ENCODE measurements at regions not wholly inside any gene's neighbourhood (a gene's known extent, or its start where the extent isn't known, plus 50 kb on each side); places are given as distances from the start of the nearest gene placed in this dataset.
"Not testable (repeated sequence)": the region's sequence is repeated elsewhere in the genome, so short reads cannot be mapped to it uniquely, and the experiment has no call there.

DNA sequence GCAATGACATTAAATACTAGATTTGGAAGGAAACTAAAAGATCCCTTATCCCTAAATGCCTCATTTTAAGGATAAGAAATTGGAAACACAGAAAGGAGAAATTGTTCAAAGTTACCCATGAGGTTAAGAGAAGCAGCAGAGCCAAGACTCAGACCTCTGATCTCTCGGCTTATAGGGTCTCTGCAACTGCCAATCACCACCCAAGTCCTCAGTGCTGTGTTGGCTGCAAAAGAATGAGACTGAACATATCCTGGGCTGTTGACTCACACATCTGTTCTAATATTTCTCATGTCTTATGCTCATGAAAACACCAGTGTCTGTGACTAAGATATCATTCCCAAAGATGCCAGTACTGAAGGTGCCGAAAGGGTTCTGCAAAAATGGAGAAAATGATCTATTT lies 153.3 kb downstream of the XPNPEP1 start:
- Histone ChIP-seq H3K4me1 (ENCODE audit: insufficient read depth) (peaks cover 3% of the 10 kb centered on the region), H3K9me3 (no peaks in the 10 kb centered on the region), H3K4me3 (no peak overlapping the region), H3K27me3 (no peaks in the 10 kb centered on the region), H3K27ac (no peak overlapping the region), H3K36me3 (no peaks in the 10 kb centered on the region)
- intact Hi-C loops (cut with DNase I) = no loop called here
- no peak for DNase-seq
- 87 to 94% (median 92%) methylated on average over 2 of the region's 2 CpGs for WGBS, 3 donors
- no peak for TF ChIP-seq EP300 (IDR thresholded peaks at IDR 0.05)
- TF ChIP-seq POLR2A (IDR thresholded peaks at IDR 0.05) = no peak
- TF ChIP-seq, protein P1, sequence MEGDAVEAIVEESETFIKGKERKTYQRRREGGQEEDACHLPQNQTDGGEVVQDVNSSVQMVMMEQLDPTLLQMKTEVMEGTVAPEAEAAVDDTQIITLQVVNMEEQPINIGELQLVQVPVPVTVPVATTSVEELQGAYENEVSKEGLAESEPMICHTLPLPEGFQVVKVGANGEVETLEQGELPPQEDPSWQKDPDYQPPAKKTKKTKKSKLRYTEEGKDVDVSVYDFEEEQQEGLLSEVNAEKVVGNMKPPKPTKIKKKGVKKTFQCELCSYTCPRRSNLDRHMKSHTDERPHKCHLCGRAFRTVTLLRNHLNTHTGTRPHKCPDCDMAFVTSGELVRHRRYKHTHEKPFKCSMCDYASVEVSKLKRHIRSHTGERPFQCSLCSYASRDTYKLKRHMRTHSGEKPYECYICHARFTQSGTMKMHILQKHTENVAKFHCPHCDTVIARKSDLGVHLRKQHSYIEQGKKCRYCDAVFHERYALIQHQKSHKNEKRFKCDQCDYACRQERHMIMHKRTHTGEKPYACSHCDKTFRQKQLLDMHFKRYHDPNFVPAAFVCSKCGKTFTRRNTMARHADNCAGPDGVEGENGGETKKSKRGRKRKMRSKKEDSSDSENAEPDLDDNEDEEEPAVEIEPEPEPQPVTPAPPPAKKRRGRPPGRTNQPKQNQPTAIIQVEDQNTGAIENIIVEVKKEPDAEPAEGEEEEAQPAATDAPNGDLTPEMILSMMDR (IDR thresholded peaks at IDR 0.05) = no peak

DNA sequence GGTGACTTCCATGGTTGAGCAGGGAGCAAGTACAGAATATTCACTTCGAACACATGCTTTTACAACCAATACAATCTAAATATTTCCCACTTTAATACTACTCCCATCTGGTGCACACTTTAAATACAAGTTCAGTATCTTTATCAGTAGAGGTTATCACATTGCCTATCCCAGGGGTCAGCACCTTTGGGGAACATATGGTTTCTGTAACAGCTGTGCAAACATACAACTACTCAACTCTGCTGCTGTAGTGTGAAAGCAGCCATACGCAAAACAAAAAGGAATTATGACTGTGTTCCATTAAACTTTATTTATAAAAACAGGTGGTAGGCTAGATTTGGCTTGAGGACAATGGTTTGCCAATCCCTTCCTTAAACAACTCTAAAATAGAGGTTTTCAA lies 157.5 kb downstream of the XPNPEP1 start:
- intact Hi-C loops (cut with DNase I) = no loop called here
- Histone ChIP-seq H3K27ac (no peak overlapping the region), H3K4me3 (no peak overlapping the region), H3K36me3 (no peaks in the 10 kb centered on the region), H3K9me3 (no peaks in the 10 kb centered on the region), H3K4me1 (ENCODE audit: insufficient read depth) (no peaks in the 10 kb centered on the region), H3K27me3 (no peaks in the 10 kb centered on the region)
- no peak for DNase-seq
- 80 to 94% (median 85%) methylated on average over 2 of the region's 2 CpGs for WGBS, 3 donors
- TF ChIP-seq POLR2A (IDR thresholded peaks at IDR 0.05) (no peak), EP300 (IDR thresholded peaks at IDR 0.05) (no peak)
- TF ChIP-seq, protein P1 (IDR thresholded peaks at IDR 0.05) = no peak

DNA sequence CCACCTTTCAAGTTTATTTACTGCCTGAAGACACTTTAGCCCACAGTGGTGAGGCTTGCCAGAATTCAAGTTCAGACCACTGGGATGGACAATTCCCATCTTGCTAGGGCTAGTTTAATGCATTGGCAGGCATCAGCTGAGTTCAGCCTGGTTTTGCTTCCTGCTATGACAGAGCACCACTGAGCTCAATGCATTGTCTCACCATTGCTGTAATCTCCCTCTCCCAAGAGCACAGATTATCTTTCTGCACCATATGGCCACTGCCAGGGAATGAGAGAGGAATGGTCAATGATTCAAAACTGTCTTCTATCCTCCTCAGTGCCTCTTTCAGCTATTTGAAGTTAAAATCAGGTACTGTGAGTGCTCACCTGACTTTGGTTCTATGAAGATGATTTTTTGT lies 160.8 kb downstream of the XPNPEP1 start:
- Histone ChIP-seq H3K36me3 (no peaks in the 10 kb centered on the region), H3K4me1 (ENCODE audit: insufficient read depth) (no peaks in the 10 kb centered on the region), H3K9me3 (no peaks in the 10 kb centered on the region), H3K27me3 (no peaks in the 10 kb centered on the region), H3K4me3 (no peak overlapping the region), H3K27ac (no peak overlapping the region)
- no peak for DNase-seq
- intact Hi-C loops (cut with DNase I) = no loop called here
- no peak for TF ChIP-seq POLR2A (IDR thresholded peaks at IDR 0.05)
- TF ChIP-seq EP300 (IDR thresholded peaks at IDR 0.05) = no peak
- TF ChIP-seq, protein P1 (IDR thresholded peaks at IDR 0.05) = no peak

DNA sequence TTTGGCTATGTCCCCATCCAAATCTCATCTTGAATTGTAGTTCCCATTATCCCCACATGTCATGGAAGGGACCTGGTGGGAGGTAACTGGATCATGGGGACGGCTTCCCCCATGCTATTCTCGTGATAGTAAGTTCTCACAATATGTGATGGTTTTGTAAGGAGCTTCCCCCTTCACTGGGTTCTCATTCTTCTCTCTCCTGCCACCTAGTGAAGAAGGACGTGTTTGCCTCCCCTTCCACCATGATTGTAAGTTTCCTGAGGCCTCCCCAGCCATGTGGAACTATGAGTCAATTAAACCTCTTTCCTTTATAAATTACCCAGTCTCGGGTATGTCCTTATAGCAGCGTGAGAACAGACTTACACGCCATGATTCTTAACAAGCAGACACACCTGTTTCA lies 165.6 kb downstream of the XPNPEP1 start:
- DNase-seq; H3K27me3 ChIP-seq; H3K4me1 ChIP-seq (ENCODE audit: insufficient read depth); H3K27ac ChIP-seq; H3K36me3 ChIP-seq; intact Hi-C loops (cut with DNase I); H3K4me3 ChIP-seq; H3K9me3 ChIP-seq: not testable (repeated sequence)
- WGBS, 3 donors = 71 to 84% (median 81%) methylated on average over 6 of the region's 6 CpGs

DNA sequence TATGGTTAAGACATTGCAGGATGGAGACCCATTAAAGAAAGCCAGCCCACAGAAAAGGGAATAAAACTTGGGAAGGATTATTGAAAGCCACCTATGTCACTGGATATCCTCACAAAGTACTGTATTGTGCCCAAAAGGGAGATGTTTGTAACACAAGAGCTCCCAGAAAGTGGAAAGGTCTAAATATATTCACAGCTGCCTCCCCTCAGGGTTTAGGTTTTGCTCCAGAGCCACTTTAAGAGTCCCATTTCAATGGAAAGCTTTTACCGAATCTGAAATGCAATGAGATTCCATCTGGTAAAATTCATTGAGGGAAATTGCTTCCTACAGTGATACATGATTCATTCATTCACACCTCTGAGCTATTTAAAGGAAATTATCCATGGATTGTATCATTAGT lies 176.4 kb downstream of the XPNPEP1 start:
- TF ChIP-seq POLR2A (IDR thresholded peaks at IDR 0.05) (no peak), EP300 (IDR thresholded peaks at IDR 0.05) (no peak)
- TF ChIP-seq, protein P1 (IDR thresholded peaks at IDR 0.05) = no peak
- no peaks in the 10 kb centered on the region for H3K27me3 ChIP-seq
- no peak overlapping the region for H3K4me3 ChIP-seq
- DNase-seq = no peak
- no peak overlapping the region for H3K27ac ChIP-seq
- H3K4me1 ChIP-seq (ENCODE audit: insufficient read depth) = no peaks in the 10 kb centered on the region
- intact Hi-C loops (cut with DNase I) = no loop called here
- WGBS, 3 donors = 66 to 84% (median 79%) methylated on average over 1 of the region's 1 CpG
- H3K36me3 ChIP-seq = no peaks in the 10 kb centered on the region
- H3K9me3 ChIP-seq = no peaks in the 10 kb centered on the region

All from ovary (tissue), 7 donors.